CD4-positive, alpha-beta T cell treated with Interleukin-10 for 1 hour (primary cell): ENCODE measurements at regions not wholly inside any gene's neighbourhood (a gene's known extent, or its start where the extent isn't known, plus 50 kb on each side); places are given as distances from the start of the nearest gene placed in this dataset.
A peak's percentile ranks its signal among the peaks of the same experiment; 100 is the strongest.
"Not testable (repeated sequence)": the region's sequence is repeated elsewhere in the genome, so short reads cannot be mapped to it uniquely, and the experiment has no call there.

Experiments
- DNase-seq: peaks from one replicate; pipeline ENCODE4 v3.0.0-alpha.2; 2020

DNA sequence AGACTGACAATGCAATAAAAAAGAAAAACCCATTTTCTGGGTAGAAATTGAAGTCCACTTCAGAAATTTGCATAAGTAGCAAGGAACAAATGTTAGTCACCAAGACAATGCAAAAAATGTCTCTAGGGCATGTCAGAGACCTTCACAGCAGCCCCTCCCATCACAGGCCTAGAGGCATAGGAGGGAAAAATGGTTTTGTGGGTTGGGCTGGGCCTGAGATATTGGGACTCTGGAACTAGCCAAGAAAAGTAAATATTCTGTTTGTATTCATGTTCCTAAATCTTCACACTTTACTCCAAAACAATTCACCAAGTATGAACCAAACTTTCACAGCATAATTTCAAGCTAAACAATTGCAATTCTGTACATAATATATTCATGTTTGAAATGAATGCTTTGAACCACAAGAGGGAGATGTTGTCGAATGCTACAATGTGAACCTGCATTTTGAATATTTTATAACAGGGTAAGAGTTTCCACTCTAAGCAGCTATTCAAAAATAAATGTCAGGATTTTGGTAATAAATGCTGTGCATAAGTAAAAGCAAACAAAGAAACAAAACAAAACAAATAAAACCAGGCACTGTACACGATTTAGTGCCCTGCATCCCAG lies 429.2 kb downstream of the OTOL1 start:
- DNase-seq = no peak

DNA sequence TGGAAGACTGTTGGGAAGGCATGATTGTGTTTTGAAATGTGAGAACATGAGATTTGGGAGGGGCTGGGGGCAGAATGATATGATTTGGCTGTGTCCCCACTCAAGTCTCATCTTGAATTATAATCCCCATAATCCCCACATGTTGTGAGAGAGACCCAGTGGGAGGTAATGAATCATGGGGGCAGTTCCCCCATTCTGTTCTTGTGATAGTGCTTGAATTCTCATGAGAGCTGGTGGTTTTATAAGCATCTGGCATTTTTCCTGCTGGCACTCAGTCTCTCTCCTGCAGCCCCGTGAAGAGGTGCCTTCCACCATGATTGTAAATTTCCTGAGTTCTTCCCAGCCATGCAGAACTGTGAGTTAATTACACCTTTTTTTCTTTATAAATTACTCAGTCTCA lies 430.5 kb downstream of the OTOL1 start:
- DNase-seq = no peak

DNA sequence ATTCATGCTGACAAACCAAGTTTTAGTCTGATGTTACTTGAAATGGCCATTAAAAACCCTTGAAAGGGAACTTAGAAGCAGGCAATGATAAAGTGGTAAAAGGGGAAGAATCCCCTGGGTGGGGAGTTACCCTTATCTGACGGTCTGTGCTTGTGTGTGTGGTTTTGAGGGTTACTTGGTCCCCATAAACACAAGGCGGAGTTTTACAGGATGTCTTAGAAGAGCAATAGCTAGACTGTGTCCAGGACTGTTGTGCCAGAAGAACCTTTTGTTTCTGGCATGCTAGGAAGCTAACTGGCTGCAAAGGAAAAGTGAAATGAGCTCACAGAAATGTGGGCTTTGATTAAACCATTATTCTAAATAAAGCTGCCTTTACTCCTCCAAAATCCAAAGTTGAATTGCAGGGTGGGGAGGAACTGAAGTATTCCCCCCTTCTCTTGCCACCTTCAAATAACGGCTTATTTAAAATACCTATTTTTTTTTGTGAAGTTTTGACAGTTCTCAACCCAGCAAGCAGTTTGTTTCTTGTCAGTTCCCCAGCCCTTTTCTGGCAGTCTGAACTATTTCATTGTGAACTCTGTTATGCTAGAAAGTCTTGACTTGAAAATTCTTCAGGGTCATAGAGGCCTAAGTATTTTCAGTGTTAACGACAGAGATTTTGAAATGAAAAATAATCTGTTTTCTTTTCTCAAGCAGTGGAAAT lies 443.5 kb downstream of the OTOL1 start:
- peak; percentile 1 for DNase-seq

DNA sequence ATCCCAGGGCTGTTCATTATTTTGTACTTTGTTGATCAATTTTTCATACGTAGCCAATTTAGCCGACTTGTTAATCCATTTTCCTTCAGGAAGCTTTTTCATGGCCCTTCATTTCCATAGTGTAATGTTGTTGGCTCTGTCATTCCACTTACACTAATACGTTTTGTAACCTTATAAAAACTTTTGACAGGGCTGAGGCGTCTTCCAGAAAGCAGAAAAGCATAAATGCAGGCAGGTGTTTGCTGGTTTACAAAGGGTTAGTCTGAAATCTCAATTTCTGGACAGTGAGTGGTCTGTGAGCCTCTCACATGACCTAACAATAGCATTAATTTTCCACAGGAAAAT lies 444.0 kb downstream of the OTOL1 start:
- DNase-seq = no peak

DNA sequence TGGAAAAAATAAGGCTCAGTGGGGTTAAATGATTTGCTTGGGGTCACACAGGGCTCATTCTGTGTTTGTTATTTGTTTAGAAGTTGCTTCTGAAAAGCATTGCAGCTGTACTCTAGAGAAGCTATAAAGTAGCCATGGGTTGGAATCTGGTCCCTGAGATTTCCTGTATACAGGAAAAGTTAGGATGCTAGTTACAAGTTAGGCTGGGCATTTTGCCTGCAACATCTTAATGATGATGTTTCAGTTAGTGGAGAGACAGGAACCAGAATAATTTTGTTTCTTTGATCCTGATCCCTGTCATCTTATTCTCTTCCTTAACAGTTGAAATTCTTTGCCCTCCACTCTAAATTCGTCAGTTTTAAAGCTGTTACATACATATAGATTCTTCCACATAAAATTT lies 445.3 kb downstream of the OTOL1 start:
- no peak for DNase-seq

DNA sequence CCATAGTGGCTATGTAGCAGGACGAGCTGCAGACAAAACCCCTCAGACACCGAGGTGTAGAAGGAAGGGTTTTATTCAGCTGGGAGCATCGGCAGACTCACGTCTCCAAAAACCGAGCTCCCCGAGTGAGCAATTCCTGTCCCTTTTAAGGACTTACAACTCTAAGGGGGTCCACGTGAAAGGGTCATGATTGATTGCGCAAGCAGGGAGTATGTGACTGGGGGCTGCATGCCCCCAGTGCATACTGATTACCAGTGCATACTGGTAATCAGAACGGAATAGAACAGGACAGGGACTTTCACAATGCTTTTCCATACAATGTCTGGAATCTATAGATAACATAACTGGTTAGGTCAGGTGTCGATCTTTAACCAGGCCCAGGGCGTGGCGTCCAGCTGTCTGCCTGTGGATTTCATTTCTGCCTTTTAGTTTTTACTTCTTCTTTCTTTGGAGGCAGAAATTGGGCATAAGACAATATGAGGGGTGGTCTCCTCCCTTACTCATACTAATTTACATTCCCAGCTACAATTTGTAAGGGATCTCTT lies 447.3 kb downstream of the OTOL1 start:
- DNase-seq = not testable (repeated sequence)

DNA sequence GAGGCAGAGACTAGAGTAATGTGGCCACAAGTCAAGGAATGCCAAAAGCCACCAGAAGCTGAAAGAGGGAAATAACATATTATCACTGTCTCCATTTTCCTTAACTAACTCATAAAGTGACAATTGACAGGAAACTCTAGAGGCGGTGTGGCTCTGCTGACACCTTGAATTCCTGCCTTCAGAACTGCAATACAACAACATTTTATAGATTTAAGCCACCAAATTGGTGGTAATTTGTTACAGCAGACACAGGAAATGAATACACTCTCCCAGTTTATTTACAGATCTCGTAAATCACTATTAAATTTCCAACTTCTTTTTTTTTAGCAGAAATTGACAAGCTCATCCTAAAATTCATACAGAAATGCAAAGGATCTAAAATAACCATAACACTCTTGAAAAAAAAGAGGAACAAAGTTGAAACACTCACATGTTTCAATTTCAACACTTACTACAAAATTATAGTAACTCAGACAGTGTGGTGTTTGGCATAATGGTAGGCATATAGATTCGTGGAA lies 449.9 kb downstream of the OTOL1 start:
- no peak for DNase-seq

DNA sequence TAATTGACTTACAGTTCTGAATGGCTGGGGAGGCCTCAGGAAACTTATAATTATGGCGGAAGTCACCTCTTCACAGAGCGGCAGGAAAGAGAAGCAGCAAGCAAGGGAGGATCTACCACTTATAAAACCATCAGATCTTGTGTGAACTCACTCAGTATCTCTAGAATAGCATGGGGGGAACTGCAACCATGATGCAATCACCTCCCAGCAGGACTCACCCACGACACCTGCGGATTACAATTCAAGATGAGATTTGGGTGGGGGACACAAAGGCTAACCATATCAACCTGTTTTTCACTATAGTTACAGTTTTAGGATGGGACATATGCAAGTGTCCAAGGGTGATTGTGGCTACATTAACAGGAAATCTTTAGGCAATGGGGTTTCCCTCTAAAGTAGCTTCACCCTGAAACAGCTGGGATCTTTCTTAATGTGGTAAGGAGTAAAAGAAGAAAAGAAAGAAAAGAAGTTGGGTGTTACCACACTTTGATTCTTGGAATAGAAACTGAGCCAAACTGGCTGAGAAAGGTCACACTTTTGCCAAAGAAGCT lies 453.8 kb downstream of the OTOL1 start:
- DNase-seq = no peak

DNA sequence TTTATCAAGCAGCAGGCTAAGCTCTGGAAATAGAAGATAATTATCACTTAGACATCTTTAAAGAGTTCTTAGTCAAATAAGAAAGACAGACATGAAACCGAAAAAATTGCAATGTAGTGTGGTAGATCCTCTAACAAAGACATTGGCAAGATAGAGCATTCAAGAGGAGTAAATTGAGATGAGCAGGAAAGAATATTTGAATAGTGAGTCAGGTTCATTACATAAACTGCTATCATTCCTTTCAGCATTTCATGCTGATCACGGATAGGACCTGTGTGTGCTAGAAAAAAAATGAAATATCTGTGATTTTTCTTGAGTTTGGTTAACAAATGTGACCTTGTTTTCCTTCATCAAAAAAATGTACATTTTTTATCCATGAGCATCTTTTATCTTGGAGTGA lies 460.9 kb downstream of the OTOL1 start:
- no peak for DNase-seq

DNA sequence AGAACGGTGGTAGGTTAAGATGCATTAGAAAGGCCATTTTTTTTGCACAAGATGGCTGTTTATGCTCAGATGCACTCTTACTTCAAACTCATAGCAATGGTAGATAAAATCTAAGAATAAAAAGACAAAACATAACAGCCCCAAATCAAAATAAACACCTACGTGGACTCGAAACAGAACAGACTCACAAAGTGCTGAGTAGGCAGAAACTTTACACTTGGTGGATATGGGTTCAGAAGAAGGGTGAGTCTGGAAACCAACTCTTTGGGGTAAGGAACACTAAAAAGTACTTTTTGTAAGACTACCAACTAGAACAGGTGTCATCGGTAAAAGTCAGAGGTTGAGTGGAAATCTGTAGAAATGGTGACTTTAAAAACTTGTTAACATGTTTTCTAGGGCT lies 468.2 kb downstream of the OTOL1 start:
- DNase-seq = no peak

DNA sequence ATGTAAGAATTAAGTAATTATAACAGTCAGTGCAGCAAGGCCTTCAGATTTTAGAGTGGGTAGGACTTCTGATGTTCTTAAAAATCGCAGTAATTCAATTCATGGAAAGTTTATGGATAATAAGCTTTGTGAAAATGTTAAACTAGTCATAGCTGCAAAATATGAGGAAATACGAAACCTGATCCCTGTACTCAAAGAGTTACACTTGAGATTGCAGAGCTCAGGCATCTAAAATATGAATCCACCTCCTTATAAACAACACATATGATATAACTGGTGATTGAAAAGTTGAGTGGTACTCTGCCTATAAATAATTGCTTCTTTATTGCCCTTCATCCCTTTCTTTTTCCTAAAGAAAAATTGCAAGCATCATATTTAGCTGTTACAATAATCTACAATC lies 473.3 kb downstream of the OTOL1 start:
- no peak for DNase-seq

DNA sequence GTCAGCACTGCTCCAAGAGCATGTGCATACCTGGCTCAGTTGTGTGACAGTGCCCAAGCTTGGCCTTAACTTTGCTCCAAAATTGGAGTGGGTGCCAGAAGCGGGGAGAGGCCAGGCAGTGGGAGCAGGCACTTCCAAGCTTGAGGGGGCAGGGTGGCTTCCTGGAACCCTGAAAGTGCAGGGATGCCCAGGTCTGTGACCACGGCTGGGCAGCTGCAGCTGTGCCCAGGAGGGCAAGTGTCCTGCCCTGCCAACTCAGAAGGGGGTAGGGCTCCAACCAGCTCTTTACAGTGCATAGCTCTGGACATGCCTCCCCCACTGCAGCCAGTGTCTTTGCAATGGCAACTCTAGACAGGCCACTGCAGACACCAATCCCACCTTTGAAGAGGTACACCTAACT lies 478.6 kb downstream of the OTOL1 start:
- no peak for DNase-seq

DNA sequence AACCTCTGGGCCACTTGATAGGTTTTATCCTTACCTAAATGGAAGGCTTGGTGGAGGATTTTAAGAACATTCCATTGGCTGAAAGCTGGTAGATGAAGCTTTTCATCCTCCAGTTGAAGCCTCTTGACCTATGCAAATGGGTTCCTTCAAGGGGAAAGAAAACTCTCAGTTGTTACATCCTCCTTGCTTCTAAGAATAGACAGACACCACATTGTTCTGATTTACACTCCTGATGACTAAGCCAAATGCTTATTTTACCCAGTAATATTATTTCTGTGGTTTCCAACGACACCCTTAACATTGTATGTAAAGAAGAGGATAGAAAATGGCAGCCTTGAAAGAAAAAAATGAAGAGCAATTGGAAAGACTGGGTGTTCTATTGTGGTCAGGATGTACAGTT lies 480.5 kb downstream of the OTOL1 start:
- DNase-seq = no peak

DNA sequence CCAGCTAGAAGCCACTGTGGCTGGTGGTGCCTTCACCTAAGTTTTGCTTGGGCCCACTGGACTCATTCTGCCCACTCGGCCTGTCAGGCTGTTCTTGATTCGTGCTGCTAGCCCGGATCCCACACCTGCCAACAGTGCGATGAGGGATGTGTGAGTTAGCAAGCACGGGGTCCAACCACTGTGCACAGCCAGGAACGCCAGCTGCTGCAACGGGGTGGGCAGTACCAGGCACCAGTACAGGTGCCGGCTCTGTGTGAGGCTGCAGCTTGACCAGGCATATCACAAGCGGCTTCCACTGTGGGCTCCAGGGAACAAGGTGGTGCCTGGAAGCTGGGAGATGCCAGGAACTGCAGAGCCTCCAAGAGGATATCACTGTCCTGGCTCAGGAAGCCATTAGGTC lies 481.2 kb downstream of the OTOL1 start:
- no peak for DNase-seq

DNA sequence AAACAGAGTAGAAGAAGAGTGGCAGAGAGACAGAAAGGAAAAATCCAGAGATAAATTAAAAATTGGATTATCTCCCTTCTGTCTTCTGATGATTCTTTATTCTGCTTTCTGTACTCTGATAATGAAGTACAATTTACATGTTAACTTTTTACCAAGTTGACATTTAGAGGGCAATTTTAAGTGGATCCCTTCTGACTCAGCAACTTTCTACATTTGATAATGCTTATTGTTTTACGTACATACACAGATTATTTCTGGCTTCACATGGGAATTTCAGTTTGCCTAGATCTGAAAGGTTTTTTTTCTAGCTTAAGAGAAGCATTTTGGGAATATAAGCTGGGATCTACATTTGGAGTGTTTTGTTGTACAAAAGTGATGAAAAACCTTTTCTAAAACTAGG lies 491.3 kb downstream of the OTOL1 start:
- DNase-seq = no peak

DNA sequence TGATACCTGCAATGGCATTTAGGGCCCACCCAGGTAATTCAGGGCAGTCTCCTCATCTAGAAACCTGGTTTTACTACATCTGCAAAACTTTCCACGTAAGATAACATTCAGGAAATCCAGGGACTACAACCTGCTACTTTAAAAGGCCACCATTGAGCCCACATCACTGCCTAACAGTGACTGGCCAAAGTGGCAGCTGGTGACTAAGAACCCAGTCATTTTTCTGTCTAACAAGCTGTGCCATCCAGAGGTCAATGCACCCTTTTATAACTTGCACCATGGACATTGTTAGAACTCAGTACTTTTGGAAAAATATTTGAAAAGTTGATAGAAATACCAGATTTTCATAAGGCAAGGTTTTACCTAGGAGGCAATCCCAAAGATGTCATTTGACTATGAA lies 492.4 kb downstream of the OTOL1 start:
- no peak for DNase-seq

DNA sequence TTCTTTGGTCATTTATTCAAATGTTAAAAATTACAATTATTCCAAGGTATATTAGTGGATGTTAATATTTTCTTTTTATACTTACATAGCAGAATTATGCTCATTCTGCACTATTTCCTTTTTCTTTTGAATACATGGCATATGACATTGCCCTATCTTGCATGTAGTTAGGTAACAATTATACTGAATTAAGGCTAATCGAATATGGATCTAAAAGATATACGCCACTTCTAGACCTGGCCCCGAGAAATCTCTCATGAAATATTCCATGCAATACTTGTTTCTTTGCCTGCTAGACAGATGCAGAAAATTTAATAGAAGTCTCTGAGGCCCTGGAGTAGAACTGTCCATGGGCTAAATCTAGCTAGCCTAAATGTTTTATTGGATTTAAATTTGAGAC lies 493.4 kb downstream of the OTOL1 start:
- no peak for DNase-seq

DNA sequence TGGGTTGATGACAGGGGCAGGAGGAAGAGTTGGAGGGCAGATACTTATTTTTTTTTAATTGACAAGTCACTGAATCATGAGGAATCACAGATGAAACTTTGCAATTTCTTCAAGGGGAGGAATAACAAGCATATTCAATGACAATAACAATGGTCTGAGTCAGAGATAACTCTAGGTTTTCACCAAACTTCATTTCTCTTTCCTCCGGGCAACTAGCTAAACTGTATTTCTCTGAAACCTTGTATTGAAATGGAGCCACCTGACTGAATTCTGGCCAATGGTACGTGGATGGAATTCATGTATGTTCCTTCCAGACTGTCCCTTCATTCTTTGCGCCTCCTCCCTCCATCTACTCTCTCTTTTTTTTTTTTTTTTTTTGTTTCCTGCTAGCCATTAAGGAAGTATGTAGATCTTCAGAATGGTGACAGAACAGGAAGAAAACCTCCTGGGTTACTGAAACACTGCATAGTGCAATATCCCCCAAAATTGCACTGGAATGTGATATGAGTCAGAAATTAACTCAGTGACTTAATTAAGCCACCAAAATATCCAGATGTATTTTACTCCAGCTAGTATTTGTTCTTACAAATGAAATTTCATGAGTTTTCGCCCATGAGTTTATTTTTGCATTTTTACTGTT lies 495.4 kb downstream of the OTOL1 start:
- DNase-seq = no peak

DNA sequence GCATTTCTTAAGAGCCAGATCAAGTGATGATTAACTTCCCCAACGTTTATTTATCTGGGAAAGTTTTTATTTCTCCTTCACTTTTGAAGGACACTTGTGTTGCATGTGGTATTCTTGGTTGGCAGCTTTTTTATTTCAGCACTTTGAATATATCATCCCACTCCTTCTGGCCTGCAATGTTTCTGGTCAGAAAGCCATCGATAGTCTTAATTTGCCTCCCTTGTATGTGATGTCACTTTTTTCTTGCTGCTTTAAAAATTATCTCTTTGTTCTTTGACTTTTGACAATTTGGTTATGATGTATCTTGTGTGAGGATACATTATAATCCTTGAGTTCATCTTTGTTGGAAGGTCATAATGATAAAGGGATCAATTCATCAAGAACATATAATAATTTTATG lies 503.2 kb downstream of the OTOL1 start:
- no peak for DNase-seq

DNA sequence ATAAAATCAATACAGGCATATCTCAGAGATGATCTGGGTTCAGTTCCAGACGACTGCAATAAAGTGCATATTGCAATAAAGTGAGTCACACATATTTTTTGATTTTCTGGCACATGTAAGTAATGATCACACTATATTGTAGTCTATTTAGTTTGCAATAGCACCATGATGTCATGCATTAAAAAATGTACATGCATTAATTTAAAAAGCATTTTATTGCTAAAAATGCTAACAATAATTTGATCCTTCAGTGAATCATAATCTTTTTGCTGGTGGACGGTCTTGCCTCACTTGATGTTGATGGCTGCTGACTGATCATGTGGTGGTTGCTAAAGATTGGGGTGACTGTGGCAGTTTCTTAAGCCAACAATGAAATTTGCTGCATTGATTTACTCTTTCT lies 511.1 kb downstream of the OTOL1 start:
- DNase-seq = no peak

DNA sequence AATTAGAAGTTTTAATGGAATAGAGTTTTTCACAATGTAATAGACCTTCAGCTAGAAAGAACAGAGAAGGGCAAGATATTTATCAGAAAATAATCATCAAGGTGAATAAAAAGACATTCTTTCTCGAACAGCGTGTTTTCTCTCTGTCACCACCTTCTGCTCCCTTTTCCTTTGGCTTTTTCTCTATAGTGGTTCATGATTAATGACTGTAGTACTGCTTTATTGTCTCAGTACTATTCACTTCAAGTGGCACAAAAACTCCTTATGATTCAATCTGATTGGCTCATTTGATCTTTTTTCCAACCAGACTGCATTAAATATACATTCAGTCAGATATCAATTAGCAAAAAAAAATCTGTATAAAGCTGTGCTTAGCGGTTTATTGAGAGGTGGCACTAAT lies 516.0 kb downstream of the OTOL1 start:
- DNase-seq = no peak

DNA sequence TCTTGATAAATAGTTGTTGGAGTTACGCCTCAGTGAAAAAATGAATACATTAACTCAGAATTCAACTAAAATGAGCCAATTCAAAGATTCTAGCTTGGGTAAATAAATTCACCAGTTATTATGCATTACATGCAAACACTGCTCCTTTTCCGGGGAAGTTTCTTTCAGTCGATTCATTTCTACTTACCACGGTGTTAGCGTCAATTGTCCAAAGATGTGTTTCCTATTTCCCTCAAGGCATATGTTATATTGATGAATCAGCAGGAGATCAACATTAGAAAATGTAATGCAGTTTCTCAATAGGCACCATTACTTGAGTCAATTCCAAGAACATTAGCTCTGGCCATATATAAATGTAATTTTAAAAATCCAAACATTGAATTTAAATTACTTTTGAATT lies 517.7 kb downstream of the OTOL1 start:
- DNase-seq = no peak

DNA sequence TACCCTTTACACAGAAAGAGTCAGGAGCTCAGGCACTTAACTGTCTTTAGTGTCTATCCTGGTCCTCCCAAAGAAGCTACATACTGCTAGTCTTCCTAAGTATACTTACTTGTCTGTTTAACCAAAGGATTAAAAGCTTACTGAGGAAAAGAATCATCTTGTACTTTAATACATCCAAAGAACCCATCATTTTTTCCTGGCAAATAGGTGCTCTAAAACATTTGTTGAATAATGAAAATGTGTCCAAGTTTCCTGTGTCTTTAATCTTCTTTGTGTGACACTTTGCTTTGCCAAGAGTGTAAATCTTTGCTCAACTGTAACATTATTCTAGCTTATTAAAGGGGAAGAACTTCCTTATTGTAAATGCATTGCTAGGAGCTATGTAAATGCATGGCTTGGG lies 519.2 kb downstream of the OTOL1 start:
- no peak for DNase-seq

DNA sequence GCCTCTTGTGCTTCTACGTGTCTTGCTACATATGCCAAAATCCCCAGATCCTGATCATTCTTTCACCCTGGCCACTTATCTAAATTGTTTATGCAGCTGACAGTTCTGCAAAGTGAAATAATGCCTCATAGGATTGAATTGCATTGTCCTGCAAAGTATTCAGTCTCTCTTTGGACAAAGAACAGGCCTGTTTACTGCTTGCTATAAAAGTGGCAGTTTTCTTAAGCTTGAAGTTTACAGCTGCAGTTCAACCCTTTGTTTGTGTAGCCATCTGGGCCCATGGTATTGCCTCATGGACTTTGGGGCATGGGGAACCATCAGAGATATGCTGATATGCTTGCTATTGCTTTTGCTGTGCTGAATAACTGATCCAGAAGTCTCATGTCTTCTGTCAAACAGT lies 523.2 kb downstream of the OTOL1 start:
- DNase-seq = no peak
